HCT116 (cell line): ENCODE measurements at regions not wholly inside any gene's neighbourhood (a gene's known extent, or its start where the extent isn't known, plus 50 kb on each side); places are given as distances from the start of the nearest gene placed in this dataset.

Experiments
- ATAC-seq: fragments of 200-7000 bp; cut with Tn5 transposase; 2 replicates; pipeline ENCODE4 v1.9.1; 2020; ENCODE audit warnings: mild to moderate bottlenecking, moderate library complexity
- BruUV-seq: library from RNA; stranded (reverse); fragments of 400-500 nt; replicated peaks from 2 replicates; lab custom pipeline; 2021; lab: Mats Ljungman, UMichigan
- CTCF ChIA-PET: fragments of 300-600 bp; sonication (Branson Sonifier 250); formaldehyde crosslinking; loops from one replicate; lab custom pipeline; 2021; ENCODE audit warnings: antibody characterized with exemption; lab: Charles Lee
- POLR2A ChIA-PET: fragments of 300-600, 350-600 bp; sonication (Branson Sonifier 250); formaldehyde crosslinking; loops from one replicate; lab custom pipeline; 2021; ENCODE audit warnings: antibody characterized with exemption; lab: Charles Lee
- RAD21 ChIA-PET, 2 experiments: fragments of 300-600 bp; sonication (Branson Sonifier 250); formaldehyde crosslinking; loops; one replicate each; lab custom pipeline; 2023; ENCODE audit warnings: low total read pairs in 2 of 2; ENCODE audit not compliant: uncharacterized antibody in 2 of 2, unreplicated experiment in 2 of 2, low non-redundant PET in 1 of 2; lab: Charles Lee
- DNase-seq: peaks from one replicate; pipeline ENCODE4 v3.0.0-alpha.2; 2010; ENCODE audit warnings: low read depth, low spot score
- H2AFZ ChIP-seq: fragments of 200-600 bp; shearing (Covaris generic), sonication (generic); 2 replicates; pipeline ENCODE4 v1.6.1; 2017; ENCODE audit warnings: low read depth, mixed run types, mixed read lengths, antibody characterized with exemption, low read length; ENCODE audit not compliant: poor library complexity, severe bottlenecking
- H3K27ac ChIP-seq: 2 replicates; pipeline ENCODE4 v1.5.1; 2012; ENCODE audit warnings: low read depth, low read length
- H3K27me3 ChIP-seq: fragments of 200-600 bp; sonication (generic); 2 replicates; pipeline ENCODE4 v1.6.1; 2016; ENCODE audit warnings: mixed run types, low read length, mixed read lengths; ENCODE audit not compliant: insufficient read depth
- H3K36me3 ChIP-seq, 2 experiments: fragments of 200-500 bp in 1 of 2; fragments of 200-600 bp in 1 of 2; sonication (Bioruptor generic) in 1 of 2; sonication (generic) in 1 of 2; 2 replicates each; pipeline versions ENCODE4 v1.5.1 to v1.6.1; 2014 to 2016; ENCODE audit warnings: low read length in 2 of 2, inconsistent platforms in 1 of 2, mixed read lengths in 1 of 2, mixed run types in 1 of 2; ENCODE audit not compliant: insufficient read depth in 2 of 2, control insufficient read depth in 1 of 2
- H3K4me1 ChIP-seq, 2 experiments: fragments of 200-600 bp in 1 of 2; sonication (generic) in 1 of 2; 2 replicates each; pipeline versions ENCODE4 v1.5.1 to v1.6.1; 2012 to 2017; ENCODE audit warnings: low read length in 2 of 2, inconsistent platforms in 1 of 2, mild to moderate bottlenecking in 1 of 2, mixed read lengths in 1 of 2, mixed run types in 1 of 2, moderate library complexity in 1 of 2; ENCODE audit not compliant: insufficient read depth in 2 of 2, control insufficient read depth in 1 of 2
- H3K4me2 ChIP-seq: fragments of 200-600 bp; sonication (generic); 2 replicates; pipeline ENCODE4 v1.6.1; 2017; ENCODE audit warnings: mixed run types, low read length, mixed read lengths
- H3K4me3 ChIP-seq, 2 experiments: fragments of 200-600 bp in 1 of 2; sonication (generic) in 1 of 2; replicated peaks in 1 of 2; 2 replicates each; pipeline ENCODE4 v1.5.1; 2011 to 2016; ENCODE audit warnings: low read length in 2 of 2, control low read depth in 1 of 2, low read depth in 1 of 2, mild to moderate bottlenecking in 1 of 2, mixed read lengths in 1 of 2, mixed run types in 1 of 2
- H3K79me2 ChIP-seq: fragments of 200-600 bp; sonication (generic); 2 replicates; pipeline ENCODE4 v1.6.1; 2017; ENCODE audit warnings: mild to moderate bottlenecking, mixed run types, low read length, moderate library complexity, mixed read lengths; ENCODE audit not compliant: insufficient read depth
- H3K9ac ChIP-seq: fragments of 200-600 bp; sonication (generic); 2 replicates; pipeline ENCODE4 v1.6.1; 2016; ENCODE audit warnings: low read length, mixed read lengths
- H3K9me2 ChIP-seq: fragments of 200-600 bp; sonication (generic), shearing (Covaris generic); 2 replicates; pipeline ENCODE4 v1.6.1; 2017; ENCODE audit warnings: mixed run types, mild to moderate bottlenecking, moderate library complexity; ENCODE audit not compliant: insufficient read depth
- H3K9me3 ChIP-seq, 2 experiments: fragments of 200-500 bp in 1 of 2; fragments of 200-600 bp in 1 of 2; sonication (Bioruptor generic) in 1 of 2; sonication (generic) in 1 of 2; 2 replicates each; pipeline ENCODE4 v1.6.1; 2014 to 2017; ENCODE audit warnings: low read length in 2 of 2, mixed read lengths in 2 of 2, inconsistent platforms in 1 of 2, low read depth in 1 of 2, mild to moderate bottlenecking in 1 of 2, mixed run types in 1 of 2, moderate library complexity in 1 of 2; ENCODE audit not compliant: control insufficient read depth in 1 of 2, insufficient read depth in 1 of 2
- H4K20me1 ChIP-seq: fragments of 200-600 bp; sonication (generic), shearing (Covaris generic); 2 replicates; pipeline ENCODE4 v1.6.1; 2017; ENCODE audit warnings: mixed run types, mild to moderate bottlenecking, moderate library complexity; ENCODE audit not compliant: insufficient read depth
- CBX3 ChIP-seq: IDR thresholded peaks from 2 replicates; pipeline ENCODE4 v1.6.1; 2012; ENCODE audit warnings: low read depth
- CEBPB ChIP-seq: IDR thresholded peaks from 2 replicates; pipeline ENCODE4 v1.6.1; 2012; ENCODE audit warnings: low read depth
- ELF1 ChIP-seq: IDR thresholded peaks from 2 replicates; pipeline ENCODE4 v1.6.1; 2012; ENCODE audit warnings: low read depth, borderline replicate concordance
- EZH2 ChIP-seq: fragments of 200-600 bp; sonication (generic); IDR thresholded peaks from 2 replicates; pipeline ENCODE4 v1.6.1; 2017; ENCODE audit warnings: antibody characterized with exemption, mixed run types
- FOSL1 ChIP-seq: IDR thresholded peaks from 2 replicates; pipeline ENCODE4 v1.6.1; 2012; ENCODE audit warnings: low read depth
- SIN3A ChIP-seq: IDR thresholded peaks from 2 replicates; pipeline ENCODE4 v1.6.1; 2012; ENCODE audit warnings: low read depth
- SP1 ChIP-seq: IDR thresholded peaks from 2 replicates; pipeline ENCODE4 v1.6.1; 2012; ENCODE audit warnings: low read depth
- TCF7L2 ChIP-seq: IDR thresholded peaks from 2 replicates; pipeline ENCODE4 v1.7.0; 2011; ENCODE audit warnings: borderline replicate concordance, inconsistent platforms; ENCODE audit not compliant: insufficient read depth, insufficient read length; ENCODE audit errors: extremely low read depth
- ZNF274 ChIP-seq: fragments of 200-500 bp; sonication (Bioruptor generic); IDR thresholded peaks from 2 replicates; pipeline ENCODE4 v1.6.1; 2014; ENCODE audit warnings: mild to moderate bottlenecking, low read depth, low read length, inconsistent platforms
- intact Hi-C: fragments of 100-400 bp; cut with micrococcal nuclease; formaldehyde crosslinking; loops from 2 replicates; pipeline ENCODE4 v1.10.0; 2022
- TF ChIP-seq, protein P1 (sequence below): IDR thresholded peaks from 2 replicates; pipeline ENCODE4 v1.6.1; 2012; ENCODE audit warnings: low read depth
- TF ChIP-seq, protein P2 (sequence below), 3 experiments: fragments of 200-600 bp in 1 of 3; sonication (generic) in 1 of 3; IDR thresholded peaks in 2 of 3; conservative IDR thresholded peaks in 1 of 3; 2 replicates each; pipeline ENCODE4 v1.5.1; 2012 to 2017; ENCODE audit warnings: low read depth in 2 of 3, low read length in 2 of 3, antibody characterized with exemption in 1 of 3, borderline replicate concordance in 1 of 3, control low read depth in 1 of 3, mild to moderate bottlenecking in 1 of 3, mixed read lengths in 1 of 3, mixed run types in 1 of 3, moderate library complexity in 1 of 3; ENCODE audit not compliant: insufficient read depth in 1 of 3
- TF ChIP-seq, protein P3 (sequence below): IDR thresholded peaks from 2 replicates; pipeline ENCODE4 v1.6.1; 2012

DNA sequence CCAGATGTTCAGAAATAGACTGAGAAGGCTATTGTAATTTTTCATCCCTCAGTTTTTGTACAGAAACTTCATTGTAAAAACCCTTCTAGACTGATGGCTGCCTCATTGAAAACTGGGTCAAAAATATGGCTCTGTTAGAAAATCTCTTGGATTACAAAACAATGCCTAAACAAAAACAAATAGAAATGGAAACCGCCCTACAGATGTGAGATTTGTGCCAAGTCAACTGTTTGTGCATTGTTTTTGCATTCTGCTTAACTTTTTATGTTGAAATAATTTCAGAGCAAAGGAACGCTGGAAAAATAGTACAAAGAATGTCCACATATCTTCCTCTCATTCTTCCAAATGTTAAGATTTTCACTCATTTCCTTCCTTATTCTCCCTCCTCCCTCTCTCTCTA, 425.1 kb downstream of the FOXA2 start:
- TF ChIP-seq TCF7L2 = no peak
- CTCF ChIA-PET = no interaction called here
- Histone ChIP-seq H3K27me3 (no peaks in the 10 kb centered on the region), H4K20me1 (no peaks in the 10 kb centered on the region), H3K9me2 (no peaks in the 10 kb centered on the region), H3K4me3 (no peak overlapping the region), H2AFZ (no peak overlapping the region), H3K4me1 (no peaks in the 10 kb centered on the region), H3K4me2 (no peak overlapping the region), H3K36me3 (no peaks in the 10 kb centered on the region), H3K27ac (no peak overlapping the region), H3K79me2 (no peaks in the 10 kb centered on the region), H3K9me3 (peaks cover 0 to 12% of the 10 kb centered on the region in 2 experiments; a peak in 2 of 4 replicates), H3K9ac (no peak overlapping the region)
- ATAC-seq = no peak
- POLR2A ChIA-PET = no interaction called here
- BruUV-seq = no TSS peak
- RAD21 ChIA-PET = no interaction called here
- DNase-seq = no peak
- intact Hi-C loops = no loop called here

DNA sequence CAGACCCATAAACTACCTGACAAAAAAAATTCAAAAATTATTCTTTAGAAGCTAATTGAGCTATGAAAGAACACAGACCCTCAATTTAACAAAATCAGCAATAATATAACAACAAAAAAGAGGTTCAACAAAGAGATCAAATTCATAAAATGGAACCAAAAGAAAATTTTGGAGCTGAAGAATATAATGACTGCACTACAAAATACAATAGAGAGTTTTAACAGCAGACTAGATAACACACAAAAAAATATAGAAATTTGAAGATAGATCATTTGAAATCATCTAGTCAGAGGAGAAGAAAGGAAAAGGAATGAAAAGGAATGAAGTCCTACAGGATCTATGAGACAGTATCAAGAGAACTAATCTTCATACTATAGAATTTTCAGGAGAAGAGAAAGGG, 422.1 kb downstream of the PAX1 start:
- H3K27me3 ChIP-seq = no peaks in the 10 kb centered on the region
- H3K4me1 ChIP-seq = no peaks in the 10 kb centered on the region
- no peak overlapping the region for H3K4me2 ChIP-seq
- H2AFZ ChIP-seq = no peak overlapping the region
- H3K9me2 ChIP-seq = no peaks in the 10 kb centered on the region
- RAD21 ChIA-PET = no interaction called here
- CTCF ChIA-PET = no interaction called here
- no peak overlapping the region for H3K9ac ChIP-seq
- no peak for DNase-seq
- BruUV-seq = no TSS peak
- ATAC-seq = no peak
- no peak overlapping the region for H3K4me3 ChIP-seq
- H3K79me2 ChIP-seq = no peaks in the 10 kb centered on the region
- POLR2A ChIA-PET = no interaction called here
- no peak overlapping the region for H3K27ac ChIP-seq
- H3K9me3 ChIP-seq = peaks cover 0 to 10% of the 10 kb centered on the region in 2 experiments; a peak in 2 of 4 replicates
- intact Hi-C loops = no loop called here
- no peaks in the 10 kb centered on the region for H4K20me1 ChIP-seq
- TF ChIP-seq CBX3 = no peak
- TF ChIP-seq, protein P1, sequence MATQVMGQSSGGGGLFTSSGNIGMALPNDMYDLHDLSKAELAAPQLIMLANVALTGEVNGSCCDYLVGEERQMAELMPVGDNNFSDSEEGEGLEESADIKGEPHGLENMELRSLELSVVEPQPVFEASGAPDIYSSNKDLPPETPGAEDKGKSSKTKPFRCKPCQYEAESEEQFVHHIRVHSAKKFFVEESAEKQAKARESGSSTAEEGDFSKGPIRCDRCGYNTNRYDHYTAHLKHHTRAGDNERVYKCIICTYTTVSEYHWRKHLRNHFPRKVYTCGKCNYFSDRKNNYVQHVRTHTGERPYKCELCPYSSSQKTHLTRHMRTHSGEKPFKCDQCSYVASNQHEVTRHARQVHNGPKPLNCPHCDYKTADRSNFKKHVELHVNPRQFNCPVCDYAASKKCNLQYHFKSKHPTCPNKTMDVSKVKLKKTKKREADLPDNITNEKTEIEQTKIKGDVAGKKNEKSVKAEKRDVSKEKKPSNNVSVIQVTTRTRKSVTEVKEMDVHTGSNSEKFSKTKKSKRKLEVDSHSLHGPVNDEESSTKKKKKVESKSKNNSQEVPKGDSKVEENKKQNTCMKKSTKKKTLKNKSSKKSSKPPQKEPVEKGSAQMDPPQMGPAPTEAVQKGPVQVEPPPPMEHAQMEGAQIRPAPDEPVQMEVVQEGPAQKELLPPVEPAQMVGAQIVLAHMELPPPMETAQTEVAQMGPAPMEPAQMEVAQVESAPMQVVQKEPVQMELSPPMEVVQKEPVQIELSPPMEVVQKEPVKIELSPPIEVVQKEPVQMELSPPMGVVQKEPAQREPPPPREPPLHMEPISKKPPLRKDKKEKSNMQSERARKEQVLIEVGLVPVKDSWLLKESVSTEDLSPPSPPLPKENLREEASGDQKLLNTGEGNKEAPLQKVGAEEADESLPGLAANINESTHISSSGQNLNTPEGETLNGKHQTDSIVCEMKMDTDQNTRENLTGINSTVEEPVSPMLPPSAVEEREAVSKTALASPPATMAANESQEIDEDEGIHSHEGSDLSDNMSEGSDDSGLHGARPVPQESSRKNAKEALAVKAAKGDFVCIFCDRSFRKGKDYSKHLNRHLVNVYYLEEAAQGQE = no peak
- TF ChIP-seq EZH2 = no peak
- TF ChIP-seq SP1 = no peak
- TF ChIP-seq SIN3A = no peak
- TF ChIP-seq, protein P2, sequence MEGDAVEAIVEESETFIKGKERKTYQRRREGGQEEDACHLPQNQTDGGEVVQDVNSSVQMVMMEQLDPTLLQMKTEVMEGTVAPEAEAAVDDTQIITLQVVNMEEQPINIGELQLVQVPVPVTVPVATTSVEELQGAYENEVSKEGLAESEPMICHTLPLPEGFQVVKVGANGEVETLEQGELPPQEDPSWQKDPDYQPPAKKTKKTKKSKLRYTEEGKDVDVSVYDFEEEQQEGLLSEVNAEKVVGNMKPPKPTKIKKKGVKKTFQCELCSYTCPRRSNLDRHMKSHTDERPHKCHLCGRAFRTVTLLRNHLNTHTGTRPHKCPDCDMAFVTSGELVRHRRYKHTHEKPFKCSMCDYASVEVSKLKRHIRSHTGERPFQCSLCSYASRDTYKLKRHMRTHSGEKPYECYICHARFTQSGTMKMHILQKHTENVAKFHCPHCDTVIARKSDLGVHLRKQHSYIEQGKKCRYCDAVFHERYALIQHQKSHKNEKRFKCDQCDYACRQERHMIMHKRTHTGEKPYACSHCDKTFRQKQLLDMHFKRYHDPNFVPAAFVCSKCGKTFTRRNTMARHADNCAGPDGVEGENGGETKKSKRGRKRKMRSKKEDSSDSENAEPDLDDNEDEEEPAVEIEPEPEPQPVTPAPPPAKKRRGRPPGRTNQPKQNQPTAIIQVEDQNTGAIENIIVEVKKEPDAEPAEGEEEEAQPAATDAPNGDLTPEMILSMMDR (IDR thresholded peaks at IDR 0.05 in 2 of 3, conservative IDR thresholded peaks at IDR 0.05 in 1 of 3; ENCODE audit: borderline replicate concordance in 1 of 3, insufficient read depth in 1 of 3, low read depth in 2 of 3, low read length in 2 of 3) = no peak
- TF ChIP-seq FOSL1 = no peak
- TF ChIP-seq CEBPB = no peak
- TF ChIP-seq, protein P3, sequence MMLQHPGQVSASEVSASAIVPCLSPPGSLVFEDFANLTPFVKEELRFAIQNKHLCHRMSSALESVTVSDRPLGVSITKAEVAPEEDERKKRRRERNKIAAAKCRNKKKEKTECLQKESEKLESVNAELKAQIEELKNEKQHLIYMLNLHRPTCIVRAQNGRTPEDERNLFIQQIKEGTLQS = no peak
- no peak for TF ChIP-seq ZNF274
- no peak for TF ChIP-seq ELF1
- no peaks in the 10 kb centered on the region for H3K36me3 ChIP-seq
